ENCODE measurements at regions not wholly inside any gene's neighbourhood (a gene's known extent, or its start where the extent isn't known, plus 50 kb on each side); places are given as distances from the start of the nearest gene placed in this dataset.

- no peak for DNase-seq
Measured at GRCh38 chr11:106614262-106614661, 404.0 kb downstream of the GUCY1A2 start.

- DNase-seq = no peak
Measured at GRCh38 chr11:106619320-106619990, 398.8 kb downstream of the GUCY1A2 start.

DNA sequence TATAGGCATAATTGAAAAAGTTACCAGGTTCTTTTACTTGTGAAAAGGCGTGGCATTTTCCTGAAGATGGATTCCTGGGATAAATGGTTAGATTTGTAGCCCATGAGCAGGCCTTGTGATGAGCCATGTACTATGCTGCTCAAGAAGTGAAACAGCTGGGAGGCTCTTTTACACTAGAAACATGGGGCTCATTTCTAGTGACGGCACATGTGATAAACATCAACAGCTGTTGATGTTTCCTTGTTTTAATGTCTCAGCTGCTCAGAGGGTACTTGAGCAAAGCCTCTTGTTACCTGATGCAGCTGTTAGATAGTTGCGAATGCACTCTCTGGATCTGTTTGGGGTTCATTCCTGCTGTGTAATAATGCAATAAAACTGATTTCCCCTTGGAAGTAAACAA is 396.8 kb downstream of the GUCY1A2 start:
- no peak for DNase-seq
